ENCODE measurements at regions not wholly inside any gene's neighbourhood (a gene's known extent, or its start where the extent isn't known, plus 50 kb on each side); places are given as distances from the start of the nearest gene placed in this dataset.

DNA sequence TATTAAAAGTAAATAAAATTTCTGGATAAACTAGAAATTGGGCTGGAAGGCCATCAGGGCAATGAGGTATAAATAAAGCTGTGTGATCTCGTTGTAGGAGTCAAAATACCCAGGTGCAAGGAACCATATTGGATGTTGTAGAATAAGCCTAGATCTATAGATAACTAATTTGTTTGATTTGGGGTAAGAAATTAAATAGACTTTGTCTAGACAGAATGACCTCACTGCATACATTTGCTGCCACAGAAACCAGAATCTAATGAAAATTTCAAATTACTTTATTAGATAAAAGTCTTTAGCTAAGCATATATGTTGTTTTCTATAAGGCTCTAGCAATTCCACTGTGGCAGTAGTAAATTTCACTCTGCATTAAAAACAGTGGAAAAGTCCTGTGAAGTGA, 225.2 kb upstream of the ITGA1 start:
- Histone ChIP-seq H3K4me3 (ENCODE audit: extremely low read depth in 1 of 4, insufficient read depth in 2 of 4, low read depth in 3 of 4, low read length in 4 of 4) (no peak overlapping the region), H3K56ac (replicated peaks; ENCODE audit: insufficient read length, low read depth, low read length) (no peak overlapping the region), H3K4ac (replicated peaks; ENCODE audit: insufficient read length, low read depth, low read length) (no peak overlapping the region), H4K5ac (ENCODE audit: insufficient read length, low read depth, low read length) (no peak overlapping the region), H3K4me2 (ENCODE audit: insufficient read depth in 1 of 2, low read depth in 2 of 2, low read length in 2 of 2) (no peak overlapping the region), H2AFZ (ENCODE audit: low read length) (no peak overlapping the region), H3K14ac (ENCODE audit: insufficient read length) (no peak overlapping the region), H2BK12ac (ENCODE audit: low read depth, low read length) (no peak overlapping the region), H2BK120ac (replicated peaks; ENCODE audit: low read depth, low read length) (no peak overlapping the region), H3K36me3 (ENCODE audit: control insufficient read depth in 2 of 4, insufficient read depth in 4 of 4, low read length in 3 of 4) (no peaks in the 10 kb centered on the region), H3K23me2 (ENCODE audit: low read depth, low read length) (no peaks in the 10 kb centered on the region), H3K27ac (ENCODE audit: low read depth, low read length) (no peak overlapping the region), H4K20me1 (replicated peaks in 1 of 2; ENCODE audit: control insufficient read depth in 1 of 2, insufficient read depth in 2 of 2, low read length in 2 of 2) (no peaks in the 10 kb centered on the region), H2AK5ac (ENCODE audit: low read depth, low read length) (no peak overlapping the region), H3K79me1 (ENCODE audit: low read depth, low read length) (no peaks in the 10 kb centered on the region), H3K79me2 (ENCODE audit: control insufficient read depth in 1 of 2, insufficient read depth in 2 of 2, low read length in 2 of 2) (no peaks in the 10 kb centered on the region), H3K18ac (ENCODE audit: extremely low read depth, low read length) (no peak overlapping the region), H3K4me1 (replicated peaks in 1 of 4; ENCODE audit: control insufficient read depth in 3 of 4, insufficient read depth in 4 of 4, low read length in 3 of 4) (no peaks in the 10 kb centered on the region), H2BK15ac (ENCODE audit: low read length) (no peak overlapping the region), H3K27me3 (replicated peaks in 1 of 4; ENCODE audit: control insufficient read depth in 3 of 4, extremely low read depth in 1 of 4, insufficient read depth in 3 of 4, low read length in 3 of 4) (no peaks in the 10 kb centered on the region), H2BK20ac (ENCODE audit: low read length) (no peak overlapping the region), H3K9ac (replicated peaks in 1 of 4; ENCODE audit: extremely low read depth in 1 of 4, low read depth in 3 of 4, low read length in 3 of 4) (no peak overlapping the region), H4K8ac (ENCODE audit: extremely low read depth, insufficient read depth, low read length) (no peak overlapping the region), H3K9me3 (ENCODE audit: insufficient read depth in 2 of 2, low read depth in 1 of 2, low read length in 1 of 2) (no peaks in the 10 kb centered on the region), H3K23ac (ENCODE audit: insufficient read length) (no peak overlapping the region), H2BK5ac (ENCODE audit: low read depth, low read length) (no peak overlapping the region), H4K91ac (replicated peaks; ENCODE audit: insufficient read length, low read length) (no peak overlapping the region)
- ChIA-PET CTCF (ENCODE audit: partially characterized antibody) (no interaction called here), POLR2A (ENCODE audit: partially characterized antibody) (no interaction called here)
- DNase-seq (ENCODE audit: low read depth in 1 of 2, low spot score in 2 of 2) (no peak), FAIRE-seq (no peak)
- WGBS, 2 experiments (ENCODE audit: extremely low coverage in 1 of 2, insufficient coverage in 1 of 2, insufficient read length in 1 of 2, insufficient replicate concordance in 2 of 2, low coverage in 1 of 2, low lambda C conversion rate in 2 of 2, missing lambda C conversion rate in 1 of 2), result 91% methylated on average over 1 of the region's 1 CpG; no CpG with 5 or more reads in 1 of the 2 experiments
- TF ChIP-seq, protein P1, sequence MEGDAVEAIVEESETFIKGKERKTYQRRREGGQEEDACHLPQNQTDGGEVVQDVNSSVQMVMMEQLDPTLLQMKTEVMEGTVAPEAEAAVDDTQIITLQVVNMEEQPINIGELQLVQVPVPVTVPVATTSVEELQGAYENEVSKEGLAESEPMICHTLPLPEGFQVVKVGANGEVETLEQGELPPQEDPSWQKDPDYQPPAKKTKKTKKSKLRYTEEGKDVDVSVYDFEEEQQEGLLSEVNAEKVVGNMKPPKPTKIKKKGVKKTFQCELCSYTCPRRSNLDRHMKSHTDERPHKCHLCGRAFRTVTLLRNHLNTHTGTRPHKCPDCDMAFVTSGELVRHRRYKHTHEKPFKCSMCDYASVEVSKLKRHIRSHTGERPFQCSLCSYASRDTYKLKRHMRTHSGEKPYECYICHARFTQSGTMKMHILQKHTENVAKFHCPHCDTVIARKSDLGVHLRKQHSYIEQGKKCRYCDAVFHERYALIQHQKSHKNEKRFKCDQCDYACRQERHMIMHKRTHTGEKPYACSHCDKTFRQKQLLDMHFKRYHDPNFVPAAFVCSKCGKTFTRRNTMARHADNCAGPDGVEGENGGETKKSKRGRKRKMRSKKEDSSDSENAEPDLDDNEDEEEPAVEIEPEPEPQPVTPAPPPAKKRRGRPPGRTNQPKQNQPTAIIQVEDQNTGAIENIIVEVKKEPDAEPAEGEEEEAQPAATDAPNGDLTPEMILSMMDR (IDR thresholded peaks at IDR 0.05; ENCODE audit: control extremely low read depth in 1 of 3, insufficient read depth in 1 of 3, low read depth in 1 of 3, low read length in 3 of 3), result no peak
- TF ChIP-seq SIN3A (conservative IDR thresholded peaks at IDR 0.05 in 1 of 2, IDR thresholded peaks at IDR 0.05 in 1 of 2; ENCODE audit: low read depth in 1 of 2, low read length in 2 of 2) (no peak), SIRT6 (IDR thresholded peaks at IDR 0.05; ENCODE audit: low read length) (no peak), EP300 (IDR thresholded peaks at IDR 0.05; ENCODE audit: borderline replicate concordance in 1 of 2, low read depth in 2 of 2, low read length in 2 of 2) (no peak), KDM4A (IDR thresholded peaks at IDR 0.05; ENCODE audit: low read depth, low read length, severe bottlenecking) (no peak), MAFK (IDR thresholded peaks at IDR 0.05; ENCODE audit: low read depth, low read length) (no peak)

Measured in H1 (cell line).